Neuronal stem cell (in vitro differentiated cells): ENCODE measurements at regions not wholly inside any gene's neighbourhood (a gene's known extent, or its start where the extent isn't known, plus 50 kb on each side); places are given as distances from the start of the nearest gene placed in this dataset.

ENCODE experiments used
- DNase-seq: peaks from one replicate; pipeline ENCODE4 v3.0.0-alpha.2; 2013; ENCODE audit warnings: low spot score
- H2AFZ ChIP-seq: one replicate; pipeline ENCODE4 v1.6.1; 2013; ENCODE audit warnings: mild to moderate bottlenecking, low read length, inconsistent platforms
- H2AK5ac ChIP-seq: 2 replicates; pipeline ENCODE4 v1.6.1; 2013; ENCODE audit warnings: low read depth, mild to moderate bottlenecking, inconsistent platforms, low read length, moderate library complexity, mixed read lengths
- H2BK120ac ChIP-seq: 2 replicates; pipeline ENCODE4 v1.6.1; 2013; ENCODE audit warnings: low read depth, mild to moderate bottlenecking, inconsistent platforms, low read length, moderate library complexity, mixed read lengths
- H2BK12ac ChIP-seq: one replicate; pipeline ENCODE4 v1.6.1; 2013; ENCODE audit warnings: low read length, inconsistent platforms
- H2BK15ac ChIP-seq: 2 replicates; pipeline ENCODE4 v1.6.1; 2013; ENCODE audit warnings: mild to moderate bottlenecking, low read length, inconsistent platforms, mixed read lengths
- H2BK5ac ChIP-seq: one replicate; pipeline ENCODE4 v1.6.1; 2013; ENCODE audit warnings: inconsistent platforms, mild to moderate bottlenecking, low read length, moderate library complexity
- H3K14ac ChIP-seq: one replicate; pipeline ENCODE4 v1.6.1; 2013; ENCODE audit warnings: low read length, inconsistent platforms
- H3K18ac ChIP-seq: 2 replicates; pipeline ENCODE4 v1.6.1; 2013; ENCODE audit warnings: low read length, inconsistent platforms
- H3K23ac ChIP-seq: 2 replicates; pipeline ENCODE4 v1.6.1; 2013; ENCODE audit warnings: low read depth, mild to moderate bottlenecking, mixed read lengths, low read length, inconsistent platforms; ENCODE audit not compliant: poor library complexity
- H3K27ac ChIP-seq: replicated peaks from 3 replicates; pipeline ENCODE4 v1.5.1; 2013; ENCODE audit warnings: low read length, inconsistent platforms
- H3K27me3 ChIP-seq, 3 experiments: 2 replicates each; pipeline ENCODE4 v1.6.1; 2013; ENCODE audit warnings: low read length in 3 of 3, mild to moderate bottlenecking in 2 of 3, inconsistent platforms in 1 of 3, low read depth in 1 of 3, mixed read lengths in 1 of 3, moderate library complexity in 1 of 3; ENCODE audit not compliant: control insufficient read depth in 3 of 3, insufficient read depth in 3 of 3
- H3K36me3 ChIP-seq, 2 donors: replicated peaks in 1 of 2; 2 replicates each; pipeline ENCODE4 v1.6.1; 2013; ENCODE audit warnings: low read length in 2 of 2; ENCODE audit not compliant: control insufficient read depth in 2 of 2, insufficient read depth in 2 of 2
- H3K4ac ChIP-seq: 2 replicates; pipeline ENCODE4 v1.6.1; 2013; ENCODE audit warnings: inconsistent platforms, mild to moderate bottlenecking, low read length, moderate library complexity
- H3K4me1 ChIP-seq, 2 donors: 1 replicate in 1 of 2; 2 replicates in 1 of 2; pipeline ENCODE4 v1.6.1; 2013; ENCODE audit warnings: low read length in 2 of 2, low read depth in 1 of 2; ENCODE audit not compliant: control insufficient read depth in 2 of 2, insufficient read depth in 1 of 2
- H3K4me2 ChIP-seq: one replicate; pipeline ENCODE4 v1.6.1; 2013; ENCODE audit warnings: mild to moderate bottlenecking, low read length, inconsistent platforms; ENCODE audit not compliant: insufficient read depth, poor library complexity, severe bottlenecking
- H3K4me3 ChIP-seq, 2 donors: 2 replicates each; pipeline ENCODE4 v1.5.1; 2013; ENCODE audit warnings: low read length in 2 of 2, mild to moderate bottlenecking in 2 of 2, inconsistent platforms in 1 of 2, moderate library complexity in 1 of 2
- H3K79me1 ChIP-seq: one replicate; pipeline ENCODE4 v1.6.1; 2013; ENCODE audit warnings: low read depth, mild to moderate bottlenecking, inconsistent platforms, low read length, moderate library complexity
- H3K9ac ChIP-seq: one replicate; pipeline ENCODE4 v1.6.1; 2013; ENCODE audit warnings: mild to moderate bottlenecking, low read depth, low read length, inconsistent platforms; ENCODE audit not compliant: poor library complexity
- H3K9me3 ChIP-seq, 2 donors: replicated peaks in 1 of 2; 2 replicates each; pipeline versions ENCODE3 to v1.6.1; 2013; ENCODE audit warnings: low read length in 2 of 2, mild to moderate bottlenecking in 2 of 2, inconsistent platforms in 1 of 2, low read depth in 1 of 2, mixed read lengths in 1 of 2, moderate library complexity in 1 of 2; ENCODE audit not compliant: control insufficient read depth in 2 of 2, insufficient read depth in 1 of 2
- H4K8ac ChIP-seq: one replicate; pipeline ENCODE4 v1.6.1; 2013; ENCODE audit warnings: low read depth, mild to moderate bottlenecking, inconsistent platforms, low read length, moderate library complexity
- H4K91ac ChIP-seq: one replicate; pipeline ENCODE4 v1.6.1; 2013; ENCODE audit warnings: low read length, low read depth, mild to moderate bottlenecking, inconsistent platforms; ENCODE audit not compliant: poor library complexity
- WGBS, 2 donors: extraction: QIAGEN DNeasy Blood & Tissue Kit; methylation state at CpG; one replicate each; pipeline ENCODE4 v1.1.7; 2013; ENCODE audit warnings: missing lambda C conversion rate in 2 of 2, mixed read lengths in 1 of 2; ENCODE audit not compliant: insufficient read length in 2 of 2, insufficient replicate concordance in 1 of 2; ENCODE audit errors: extremely low coverage in 2 of 2; 5-methylcytosine and 5-hydroxymethylcytosine counted together

- DNase-seq, result no peak
- no CpG with 5 or more reads among the region's 2 CpGs for WGBS, 2 donors
- Histone ChIP-seq H3K36me3 (no peaks in the 10 kb centered on the region), H2BK12ac (no peak overlapping the region), H4K91ac (no peak overlapping the region), H2AFZ (no peak overlapping the region), H2BK120ac (no peak overlapping the region), H3K27me3 (no peaks in the 10 kb centered on the region), H3K9me3 (no peaks in the 10 kb centered on the region), H3K18ac (no peak overlapping the region), H3K79me1 (no peaks in the 10 kb centered on the region), H2BK5ac (no peak overlapping the region), H3K4me1 (no peaks in the 10 kb centered on the region), H3K4ac (no peak overlapping the region), H3K4me2 (no peak overlapping the region), H3K27ac (no peak overlapping the region), H4K8ac (no peak overlapping the region), H3K14ac (no peak overlapping the region), H3K9ac (no peak overlapping the region), H2AK5ac (no peak overlapping the region), H2BK15ac (no peak overlapping the region), H3K23ac (no peak overlapping the region), H3K4me3 (no peak overlapping the region)
These were observed 1035.7 kb upstream of the POU3F3 start for GRCh38 chr2:103818176-103818575.

- Histone ChIP-seq H4K91ac (no peak overlapping the region), H3K18ac (no peak overlapping the region), H3K9me3 (no peaks in the 10 kb centered on the region), H4K8ac (no peak overlapping the region), H2AFZ (no peak overlapping the region), H3K4me1 (no peaks in the 10 kb centered on the region), H2BK5ac (no peak overlapping the region), H3K4me2 (no peak overlapping the region), H3K27ac (no peak overlapping the region), H2BK15ac (no peak overlapping the region), H2BK12ac (no peak overlapping the region), H2AK5ac (no peak overlapping the region), H3K36me3 (no peaks in the 10 kb centered on the region), H2BK120ac (no peak overlapping the region), H3K79me1 (no peaks in the 10 kb centered on the region), H3K4me3 (no peak overlapping the region), H3K14ac (no peak overlapping the region), H3K9ac (no peak overlapping the region), H3K27me3 (no peaks in the 10 kb centered on the region), H3K23ac (no peak overlapping the region), H3K4ac (no peak overlapping the region)
- DNase-seq, result no peak
- no CpG with 5 or more reads among the region's 5 CpGs for WGBS, 2 donors
These were observed 1034.3 kb upstream of the POU3F3 start for GRCh38 chr2:103819599-103819998.

- DNase-seq, result no peak
- H3K4ac ChIP-seq, result no peak overlapping the region
These were observed 1030.1 kb upstream of the POU3F3 start for GRCh38 chr2:103823847-103824246.

GRCh38 chr2:103847276-103847675 lies 1006.6 kb upstream of the POU3F3 start:
- Histone ChIP-seq H2BK12ac (no peak overlapping the region), H3K4me3 (no peak overlapping the region), H3K79me1 (no peaks in the 10 kb centered on the region), H2BK15ac (no peak overlapping the region), H3K27me3 (no peaks in the 10 kb centered on the region), H3K23ac (no peak overlapping the region), H2AFZ (no peak overlapping the region), H4K8ac (no peak overlapping the region), H3K4ac (no peak overlapping the region), H3K4me1 (no peaks in the 10 kb centered on the region), H3K27ac (no peak overlapping the region), H4K91ac (no peak overlapping the region), H3K18ac (no peak overlapping the region), H2AK5ac (no peak overlapping the region), H2BK120ac (no peak overlapping the region), H3K9me3 (peaks cover 0 to 3% of the 10 kb centered on the region in 2 donors), H3K4me2 (no peak overlapping the region), H3K36me3 (no peaks in the 10 kb centered on the region), H3K14ac (no peak overlapping the region), H2BK5ac (no peak overlapping the region), H3K9ac (no peak overlapping the region)
- WGBS, 2 donors, result no CpG with 5 or more reads among the region's 2 CpGs
- no peak for DNase-seq

More at GRCh38 chr2:103823847-103824246, 1030.1 kb upstream of the POU3F3 start:
- H2BK12ac ChIP-seq, result no peak overlapping the region
- H3K4me3 ChIP-seq, result no peak overlapping the region
- no peak overlapping the region for H2BK15ac ChIP-seq
- no peak overlapping the region for H2BK120ac ChIP-seq
- H4K8ac ChIP-seq, result no peak overlapping the region
- no peak overlapping the region for H2BK5ac ChIP-seq
- H3K18ac ChIP-seq, result no peak overlapping the region
- WGBS, 2 donors, result no CpG with 5 or more reads among the region's 1 CpG
- peaks cover 0 to 2% of the 10 kb centered on the region in 2 donors for H3K9me3 ChIP-seq
- H2AK5ac ChIP-seq, result no peak overlapping the region
- H2AFZ ChIP-seq, result no peak overlapping the region
- no peak overlapping the region for H3K27ac ChIP-seq
- no peaks in the 10 kb centered on the region for H3K36me3 ChIP-seq
- H3K14ac ChIP-seq, result no peak overlapping the region
- no peak overlapping the region for H3K23ac ChIP-seq
- no peaks in the 10 kb centered on the region for H3K79me1 ChIP-seq
- H4K91ac ChIP-seq, result no peak overlapping the region
- no peak overlapping the region for H3K4me2 ChIP-seq
- no peaks in the 10 kb centered on the region for H3K27me3 ChIP-seq
- no peak overlapping the region for H3K9ac ChIP-seq
- no peaks in the 10 kb centered on the region for H3K4me1 ChIP-seq
